PFSK-1 (cell line): ENCODE measurements at regions not wholly inside any gene's neighbourhood (a gene's known extent, or its start where the extent isn't known, plus 50 kb on each side); places are given as distances from the start of the nearest gene placed in this dataset.

Experiments used
- FOXP2 ChIP-seq: optimal IDR thresholded peaks from 2 replicates; pipeline ENCODE3; 2011; ENCODE audit warnings: borderline replicate concordance, control low read depth, inconsistent platforms; ENCODE audit not compliant: insufficient read depth; ENCODE audit errors: extremely low read length, extremely low read depth
- POLR2AphosphoS5 ChIP-seq: IDR thresholded peaks from 2 replicates; pipeline ENCODE4 v1.6.1; 2012; ENCODE audit warnings: low read depth, mild to moderate bottlenecking, control low read depth, low read length, moderate library complexity
- REST ChIP-seq, 2 experiments: IDR thresholded peaks; 2 replicates each; pipeline versions ENCODE4 v1.6.1 to v1.8.0; 2011 to 2012; ENCODE audit warnings: low read depth in 2 of 2, low read length in 2 of 2, control low read depth in 1 of 2, inconsistent platforms in 1 of 2, mild to moderate bottlenecking in 1 of 2, moderate library complexity in 1 of 2; ENCODE audit not compliant: insufficient read depth in 1 of 2
- SIN3A ChIP-seq: IDR thresholded peaks from 2 replicates; pipeline ENCODE4 v1.6.1; 2012; ENCODE audit warnings: mild to moderate bottlenecking, low read length, moderate library complexity, borderline replicate concordance; ENCODE audit not compliant: insufficient read depth
- TAF1 ChIP-seq: IDR thresholded peaks from 2 replicates; pipeline ENCODE4 v1.6.1; 2012; ENCODE audit warnings: low read length, control low read depth, borderline replicate concordance; ENCODE audit not compliant: insufficient read depth

- TF ChIP-seq POLR2AphosphoS5 (no peak), FOXP2 (no peak), SIN3A (no peak), TAF1 (no peak), REST (IDR thresholded peaks at IDR 0.05; ENCODE audit: insufficient read depth in 1 of 2, low read depth in 2 of 2, low read length in 2 of 2) (no peak)
These were observed 179.9 kb upstream of the TMEM72 start for GRCh38 chr10:44731283-44731682.

GRCh38 chr10:44733501-44734488 lies 177.3 kb upstream of the TMEM72 start:
- TF ChIP-seq POLR2AphosphoS5 (no peak), FOXP2 (no peak), REST (IDR thresholded peaks at IDR 0.05; ENCODE audit: insufficient read depth in 1 of 2, low read depth in 2 of 2, low read length in 2 of 2) (no peak), SIN3A (no peak), TAF1 (no peak)

- TF ChIP-seq SIN3A = no peak
- TF ChIP-seq FOXP2 = no peak
- no peak for TF ChIP-seq TAF1
- TF ChIP-seq POLR2AphosphoS5 = no peak
- no peak for TF ChIP-seq REST (IDR thresholded peaks at IDR 0.05; ENCODE audit: insufficient read depth in 1 of 2, low read depth in 2 of 2, low read length in 2 of 2)
These were observed 168.9 kb upstream of the TMEM72 start for GRCh38 chr10:44742248-44742647.

- TF ChIP-seq POLR2AphosphoS5 (no peak), FOXP2 (no peak)
These were observed 167.6 kb upstream of the TMEM72 start for GRCh38 chr10:44743535-44743934.

GRCh38 chr10:44745920-44746319 lies 165.2 kb upstream of the TMEM72 start:
- TF ChIP-seq REST (IDR thresholded peaks at IDR 0.05; ENCODE audit: insufficient read depth in 1 of 2, low read depth in 2 of 2, low read length in 2 of 2) = no peak
- TF ChIP-seq POLR2AphosphoS5 = no peak
- no peak for TF ChIP-seq TAF1
- TF ChIP-seq FOXP2 = no peak
- TF ChIP-seq SIN3A = no peak
